HG03571 (cell line): ENCODE measurements at regions not wholly inside any gene's neighbourhood (a gene's known extent, or its start where the extent isn't known, plus 50 kb on each side); places are given as distances from the start of the nearest gene placed in this dataset.
"Not testable (repeated sequence)": the region's sequence is repeated elsewhere in the genome, so short reads cannot be mapped to it uniquely, and the experiment has no call there.

Experiments used
- ATAC-seq: cut with Tn5 transposase; IDR thresholded peaks from one replicate; pipeline ENCODE4 v1.9.1; 2021; ENCODE audit not compliant: unreplicated experiment

- no peak for ATAC-seq
Observed at GRCh38 chr12:78331753-78332152, 501.1 kb downstream of the NAV3 start.

- ATAC-seq = no peak
Observed at GRCh38 chr12:78338054-78338785, 507.5 kb downstream of the NAV3 start.

GRCh38 chr12:78340406-78340805, 509.7 kb downstream of the NAV3 start:
- no peak for ATAC-seq

GRCh38 chr12:78343657-78344056, 513.0 kb downstream of the NAV3 start:
- ATAC-seq = no peak

- ATAC-seq = no peak
Observed at GRCh38 chr12:78359520-78359919, 505.1 kb upstream of the SYT1 start.

GRCh38 chr12:78361683-78362082, 502.9 kb upstream of the SYT1 start:
- no peak for ATAC-seq

- no peak for ATAC-seq
Observed at GRCh38 chr12:78371284-78371683, 493.3 kb upstream of the SYT1 start.

- no peak for ATAC-seq
Observed at GRCh38 chr12:78375461-78375860, 489.1 kb upstream of the SYT1 start.

GRCh38 chr12:78376257-78376656, 488.3 kb upstream of the SYT1 start:
- no peak for ATAC-seq

GRCh38 chr12:78379065-78379464, 485.5 kb upstream of the SYT1 start:
- not testable (repeated sequence) for ATAC-seq

GRCh38 chr12:78383414-78383813, 481.2 kb upstream of the SYT1 start:
- no peak for ATAC-seq

GRCh38 chr12:78384541-78384940, 480.0 kb upstream of the SYT1 start:
- no peak for ATAC-seq

GRCh38 chr12:78385541-78385940, 479.0 kb upstream of the SYT1 start:
- no peak for ATAC-seq

- ATAC-seq = no peak
Observed at GRCh38 chr12:78386871-78387270, 477.7 kb upstream of the SYT1 start.

- no peak for ATAC-seq
Observed at GRCh38 chr12:78387721-78388120, 476.9 kb upstream of the SYT1 start.

GRCh38 chr12:78388461-78388860, 476.1 kb upstream of the SYT1 start:
- no peak for ATAC-seq

- ATAC-seq = no peak
Observed at GRCh38 chr12:78390920-78391319, 473.7 kb upstream of the SYT1 start.

- ATAC-seq = no peak
Observed at GRCh38 chr12:78392918-78393317, 471.7 kb upstream of the SYT1 start.

GRCh38 chr12:78395961-78396360, 468.6 kb upstream of the SYT1 start:
- no peak for ATAC-seq

- no peak for ATAC-seq
Observed at GRCh38 chr12:78396538-78396937, 468.0 kb upstream of the SYT1 start.

- ATAC-seq = no peak
Observed at GRCh38 chr12:78398750-78399149, 465.8 kb upstream of the SYT1 start.

GRCh38 chr12:78402366-78403134, 462.0 kb upstream of the SYT1 start:
- ATAC-seq = no peak
